ENCODE measurements at regions not wholly inside any gene's neighbourhood (a gene's known extent, or its start where the extent isn't known, plus 50 kb on each side); places are given as distances from the start of the nearest gene placed in this dataset.
"Not testable (repeated sequence)": the region's sequence is repeated elsewhere in the genome, so short reads cannot be mapped to it uniquely, and the experiment has no call there.

- DNase-seq, result no peak
Observed at GRCh38 chr5:145562931-145563330, 272.2 kb downstream of the PRELID2 start.

GRCh38 chr5:145558288-145558687 lies 276.9 kb downstream of the PRELID2 start:
- no peak for DNase-seq

GRCh38 chr5:145557345-145557744 lies 277.8 kb downstream of the PRELID2 start:
- DNase-seq, result no peak

GRCh38 chr5:145554399-145554798 lies 280.7 kb downstream of the PRELID2 start:
- no peak for DNase-seq

GRCh38 chr5:145553177-145553576 lies 282.0 kb downstream of the PRELID2 start:
- no peak for DNase-seq

- no peak for DNase-seq
Observed at GRCh38 chr5:145551714-145552113, 283.4 kb downstream of the PRELID2 start.

GRCh38 chr5:145548097-145548496 lies 287.0 kb downstream of the PRELID2 start:
- no peak for DNase-seq

- no peak for DNase-seq
Observed at GRCh38 chr5:145544401-145544800, 290.7 kb downstream of the PRELID2 start.

- no peak for DNase-seq
Observed at GRCh38 chr5:145543968-145544367, 291.2 kb downstream of the PRELID2 start.

- no peak for DNase-seq
Observed at GRCh38 chr5:145540375-145540774, 294.8 kb downstream of the PRELID2 start.

GRCh38 chr5:145539201-145539600 lies 295.9 kb downstream of the PRELID2 start:
- DNase-seq, result no peak

- DNase-seq, result no peak
Observed at GRCh38 chr5:145536133-145536532, 299.0 kb downstream of the PRELID2 start.

- no peak for DNase-seq
Observed at GRCh38 chr5:145531038-145531734, 304.0 kb downstream of the PRELID2 start.

GRCh38 chr5:145521523-145521922 lies 313.6 kb downstream of the PRELID2 start:
- no peak for DNase-seq

GRCh38 chr5:145521066-145521465 lies 314.1 kb downstream of the PRELID2 start:
- DNase-seq, result no peak

GRCh38 chr5:145520335-145520734 lies 314.8 kb downstream of the PRELID2 start:
- DNase-seq, result no peak

GRCh38 chr5:145517588-145517987 lies 317.6 kb downstream of the PRELID2 start:
- DNase-seq, result not testable (repeated sequence)

- no peak for DNase-seq
Observed at GRCh38 chr5:145511351-145511750, 323.8 kb downstream of the PRELID2 start.

GRCh38 chr5:145510769-145511168 lies 324.4 kb downstream of the PRELID2 start:
- DNase-seq, result no peak

GRCh38 chr5:145510324-145510723 lies 324.8 kb downstream of the PRELID2 start:
- no peak for DNase-seq

GRCh38 chr5:145509336-145510136 lies 325.6 kb downstream of the PRELID2 start:
- no peak for DNase-seq

- DNase-seq, result no peak
Observed at GRCh38 chr5:145506185-145506850, 328.8 kb downstream of the PRELID2 start.

GRCh38 chr5:145502906-145503305 lies 332.2 kb downstream of the PRELID2 start:
- DNase-seq, result no peak

GRCh38 chr5:145500710-145501109 lies 334.4 kb downstream of the PRELID2 start:
- no peak for DNase-seq

All from NCI-H748 treated with DMSO at 0.1 percent for 48 hours (cell line).